ENCODE measurements at regions not wholly inside any gene's neighbourhood (a gene's known extent, or its start where the extent isn't known, plus 50 kb on each side); places are given as distances from the start of the nearest gene placed in this dataset.

DNA sequence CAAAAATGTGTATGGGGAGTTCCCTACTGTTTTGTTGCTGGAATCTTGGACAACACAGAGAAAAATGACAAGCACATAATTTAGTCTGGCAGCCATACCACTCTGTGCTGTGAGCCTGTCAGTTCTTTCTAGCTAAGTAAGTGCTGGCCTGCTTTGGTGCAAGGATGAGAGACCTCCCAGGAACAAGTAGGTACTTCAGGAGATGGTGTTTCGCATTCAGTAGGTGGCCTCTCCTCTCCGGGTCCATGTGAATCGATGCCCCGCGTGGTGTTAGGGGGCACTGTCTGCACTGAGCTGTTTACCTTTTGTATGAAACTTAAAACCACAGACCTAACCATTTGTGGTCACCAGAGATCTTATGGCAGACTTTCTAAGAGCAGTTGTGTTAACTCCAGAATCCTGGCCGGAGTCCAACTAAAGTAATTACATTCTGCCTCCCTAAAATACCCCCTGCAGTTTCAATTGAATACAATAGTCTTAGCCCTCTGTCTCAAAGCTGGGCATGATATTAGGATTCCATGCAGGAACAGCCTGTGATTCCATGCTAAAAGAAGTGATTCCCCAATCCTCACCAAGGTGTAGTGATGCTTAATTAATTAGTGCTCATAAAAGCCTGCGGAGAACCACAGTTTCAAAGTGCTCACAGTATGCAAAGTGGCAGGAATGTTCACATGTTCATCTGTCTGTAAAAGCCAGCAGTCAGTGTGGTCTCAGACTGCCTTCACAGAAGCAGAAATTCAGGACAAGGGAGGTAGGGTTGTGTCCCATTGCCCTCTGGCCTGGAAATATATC is 64.2 kb downstream of the LLPH start:
- H3K4me1 ChIP-seq = no peaks in the 10 kb centered on the region
- no peaks in the 10 kb centered on the region for H3K36me3 ChIP-seq (replicated peaks)
- DNase-seq (ENCODE audit: low spot score in 2 of 2) = peak in 1 of 2 experiments; percentile 15
- H3K27me3 ChIP-seq (ENCODE audit: low read depth) = peaks cover 12% of the 10 kb centered on the region; the same call in 1 of the 2 replicates
- H3K9me3 ChIP-seq = no peaks in the 10 kb centered on the region
- in situ Hi-C loops (cut with MboI; ENCODE audit: low sequenced_read_pairs) = no loop called here
- no peak overlapping the region for H3K4me3 ChIP-seq

DNA sequence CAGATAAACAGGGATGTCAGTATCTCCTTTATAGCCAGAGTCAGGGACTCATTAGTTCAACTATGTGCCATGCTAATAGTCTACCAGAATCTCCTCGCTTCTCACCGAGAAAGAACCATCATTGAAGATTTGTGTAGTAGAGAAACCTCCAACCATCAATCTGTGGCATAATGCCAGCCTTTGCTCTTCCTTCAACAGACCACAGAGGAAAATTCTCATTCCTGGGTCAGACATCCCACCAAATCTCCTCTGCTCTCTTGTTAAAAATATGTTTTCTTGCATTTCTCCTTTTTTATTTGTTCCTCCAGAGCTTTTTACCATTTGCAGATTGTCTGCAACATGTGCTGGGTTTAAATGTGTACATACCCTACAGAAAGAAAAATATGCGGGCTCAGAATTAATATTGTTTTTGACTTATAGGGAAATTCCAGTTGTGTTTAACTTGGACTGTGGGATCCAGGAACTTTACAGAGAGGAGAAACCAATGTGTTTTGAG is 64.9 kb downstream of the LLPH start:
- H3K4me1 ChIP-seq = no peaks in the 10 kb centered on the region
- no peaks in the 10 kb centered on the region for H3K36me3 ChIP-seq (replicated peaks)
- no peak overlapping the region for H3K4me3 ChIP-seq
- H3K27me3 ChIP-seq (ENCODE audit: low read depth) = peaks cover 12% of the 10 kb centered on the region; the same call in 1 of the 2 replicates
- in situ Hi-C loops (cut with MboI; ENCODE audit: low sequenced_read_pairs) = no loop called here
- no peaks in the 10 kb centered on the region for H3K9me3 ChIP-seq
- no peak for DNase-seq (ENCODE audit: low spot score in 2 of 2)

DNA sequence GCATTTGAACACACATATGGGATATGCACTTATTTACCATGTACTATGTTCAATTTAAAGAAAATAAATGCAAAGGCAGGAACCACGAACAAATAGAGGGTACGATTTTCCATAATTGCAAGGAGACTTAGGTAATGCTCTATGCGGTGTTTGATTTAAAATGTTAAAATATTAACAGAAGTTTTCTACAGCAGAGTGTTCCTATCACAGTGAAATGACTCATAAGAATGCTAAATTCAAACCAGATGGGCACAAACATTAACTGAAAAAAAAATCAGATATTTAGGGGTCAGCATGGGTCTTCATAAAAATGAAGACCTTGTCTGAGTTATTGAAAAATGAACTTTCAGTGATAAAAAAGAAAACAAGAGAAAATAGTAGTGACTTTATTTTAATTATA is 65.4 kb downstream of the LLPH start:
- Histone ChIP-seq H3K27me3 (ENCODE audit: low read depth) (peaks cover 12% of the 10 kb centered on the region; the same call in 1 of the 2 replicates), H3K4me1 (no peaks in the 10 kb centered on the region), H3K4me3 (no peak overlapping the region), H3K36me3 (replicated peaks) (no peaks in the 10 kb centered on the region), H3K9me3 (no peaks in the 10 kb centered on the region)
- DNase-seq (ENCODE audit: low spot score in 2 of 2) = no peak
- in situ Hi-C loops (cut with MboI; ENCODE audit: low sequenced_read_pairs) = no loop called here

GRCh38 chr12:66063916-66064315 is 66.6 kb downstream of the LLPH start:
- H3K27me3 ChIP-seq (ENCODE audit: low read depth) = peaks cover 12% of the 10 kb centered on the region; the same call in 1 of the 2 replicates
- DNase-seq (ENCODE audit: low spot score in 2 of 2) = no peak
- no peak overlapping the region for H3K4me3 ChIP-seq
- in situ Hi-C loops (cut with MboI; ENCODE audit: low sequenced_read_pairs) = no loop called here
- no peaks in the 10 kb centered on the region for H3K9me3 ChIP-seq
- H3K36me3 ChIP-seq (replicated peaks) = no peaks in the 10 kb centered on the region
- no peaks in the 10 kb centered on the region for H3K4me1 ChIP-seq

- Histone ChIP-seq H3K9me3 (no peaks in the 10 kb centered on the region), H3K4me3 (no peak overlapping the region), H3K36me3 (replicated peaks) (no peaks in the 10 kb centered on the region), H3K4me1 (no peaks in the 10 kb centered on the region), H3K27me3 (ENCODE audit: low read depth) (peaks cover 12% of the 10 kb centered on the region; the same call in 1 of the 2 replicates)
- in situ Hi-C loops (cut with MboI; ENCODE audit: low sequenced_read_pairs) = no loop called here
- no peak for DNase-seq (ENCODE audit: low spot score in 2 of 2)
Observed at GRCh38 chr12:66062290-66062625, 68.3 kb downstream of the LLPH start.

GRCh38 chr12:66061557-66062289 is 68.8 kb downstream of the LLPH start:
- no peaks in the 10 kb centered on the region for H3K36me3 ChIP-seq (replicated peaks)
- no peak for DNase-seq (ENCODE audit: low spot score in 2 of 2)
- H3K4me3 ChIP-seq = no peak overlapping the region
- no peaks in the 10 kb centered on the region for H3K4me1 ChIP-seq
- in situ Hi-C loops (cut with MboI; ENCODE audit: low sequenced_read_pairs) = no loop called here
- H3K9me3 ChIP-seq = no peaks in the 10 kb centered on the region
- H3K27me3 ChIP-seq (ENCODE audit: low read depth) = peaks cover 12% of the 10 kb centered on the region; the same call in 1 of the 2 replicates

DNA sequence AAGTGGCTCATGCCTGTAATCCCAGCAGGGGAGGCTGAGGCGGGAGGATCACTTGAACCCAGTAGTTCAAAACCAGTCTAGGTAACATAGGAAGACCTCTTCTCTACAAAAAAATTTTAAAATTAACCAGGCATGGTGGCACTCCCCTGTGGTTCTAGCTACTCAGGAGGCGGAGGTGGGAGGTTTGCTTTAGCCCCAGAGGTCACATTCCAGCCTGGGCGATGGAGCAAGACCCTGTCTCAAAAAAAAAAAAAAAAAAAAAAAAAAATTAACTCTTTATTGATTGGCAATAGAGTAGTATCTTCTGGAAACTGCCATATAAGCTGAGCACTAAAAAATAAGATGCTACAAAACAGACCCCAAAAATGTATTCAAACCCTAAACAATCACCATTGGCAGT is 69.5 kb downstream of the LLPH start:
- Histone ChIP-seq H3K36me3 (replicated peaks) (no peaks in the 10 kb centered on the region), H3K9me3 (no peaks in the 10 kb centered on the region), H3K4me3 (no peak overlapping the region), H3K4me1 (no peaks in the 10 kb centered on the region), H3K27me3 (ENCODE audit: low read depth) (peaks cover 12% of the 10 kb centered on the region; the same call in 1 of the 2 replicates)
- in situ Hi-C loops (cut with MboI; ENCODE audit: low sequenced_read_pairs) = no loop called here
- DNase-seq (ENCODE audit: low spot score in 2 of 2) = no peak

GRCh38 chr12:66060163-66060907 is 70.2 kb downstream of the LLPH start:
- no peak overlapping the region for H3K4me3 ChIP-seq
- H3K36me3 ChIP-seq (replicated peaks) = no peaks in the 10 kb centered on the region
- DNase-seq (ENCODE audit: low spot score in 2 of 2) = no peak
- H3K27me3 ChIP-seq (ENCODE audit: low read depth) = peaks cover 10% of the 10 kb centered on the region; the same call in 1 of the 2 replicates
- no peaks in the 10 kb centered on the region for H3K9me3 ChIP-seq
- in situ Hi-C loops (cut with MboI; ENCODE audit: low sequenced_read_pairs) = no loop called here
- H3K4me1 ChIP-seq = no peaks in the 10 kb centered on the region

- no peak for DNase-seq (ENCODE audit: low spot score in 2 of 2)
- in situ Hi-C loops (cut with MboI; ENCODE audit: low sequenced_read_pairs) = no loop called here
- H3K4me1 ChIP-seq = no peaks in the 10 kb centered on the region
Observed at GRCh38 chr12:66059666-66060065, 70.9 kb downstream of the LLPH start.

DNA sequence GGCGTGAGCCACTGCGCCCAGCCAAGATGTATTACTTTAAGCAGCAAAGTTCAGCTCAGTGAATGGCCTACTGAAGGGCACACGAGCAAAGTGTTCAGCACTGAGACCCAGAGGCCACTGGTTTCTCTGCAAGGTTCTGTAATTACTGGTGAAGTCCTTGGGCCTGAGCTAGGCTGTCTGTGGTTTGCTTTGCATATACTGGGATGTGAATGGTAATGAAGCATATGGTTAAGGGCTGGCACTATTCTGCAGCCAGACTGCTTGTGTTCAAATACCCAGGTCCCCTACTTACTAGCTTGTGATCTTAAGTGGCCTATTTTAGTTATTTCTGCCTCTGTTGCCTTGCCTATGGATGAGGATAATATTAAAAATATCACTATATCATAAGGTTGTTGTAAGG is 72.0 kb downstream of the LLPH start:
- DNase-seq (ENCODE audit: low spot score in 2 of 2) = no peak
- in situ Hi-C loops (cut with MboI; ENCODE audit: low sequenced_read_pairs) = no loop called here
- H3K27me3 ChIP-seq (ENCODE audit: low read depth) = peaks cover 2% of the 10 kb centered on the region; the same call in 1 of the 2 replicates
- H3K4me3 ChIP-seq = no peak overlapping the region
- no peaks in the 10 kb centered on the region for H3K4me1 ChIP-seq
- no peaks in the 10 kb centered on the region for H3K36me3 ChIP-seq (replicated peaks)
- no peaks in the 10 kb centered on the region for H3K9me3 ChIP-seq

More at GRCh38 chr12:66059666-66060065, 70.9 kb downstream of the LLPH start:
- Histone ChIP-seq H3K4me3 (no peak overlapping the region), H3K36me3 (replicated peaks) (no peaks in the 10 kb centered on the region), H3K9me3 (no peaks in the 10 kb centered on the region), H3K27me3 (ENCODE audit: low read depth) (peaks cover 6% of the 10 kb centered on the region; the same call in 1 of the 2 replicates)

- H3K4me3 ChIP-seq = no peak overlapping the region
- in situ Hi-C loops (cut with MboI; ENCODE audit: low sequenced_read_pairs) = no loop called here
- H3K9me3 ChIP-seq = no peaks in the 10 kb centered on the region
- H3K27me3 ChIP-seq (ENCODE audit: low read depth) = peaks cover 23% of the 10 kb centered on the region
- H3K4me1 ChIP-seq = no peaks in the 10 kb centered on the region
- H3K36me3 ChIP-seq (replicated peaks) = no peaks in the 10 kb centered on the region
- DNase-seq (ENCODE audit: low spot score in 2 of 2) = no peak
Observed at GRCh38 chr12:66055837-66056319, 74.7 kb downstream of the LLPH start.

DNA sequence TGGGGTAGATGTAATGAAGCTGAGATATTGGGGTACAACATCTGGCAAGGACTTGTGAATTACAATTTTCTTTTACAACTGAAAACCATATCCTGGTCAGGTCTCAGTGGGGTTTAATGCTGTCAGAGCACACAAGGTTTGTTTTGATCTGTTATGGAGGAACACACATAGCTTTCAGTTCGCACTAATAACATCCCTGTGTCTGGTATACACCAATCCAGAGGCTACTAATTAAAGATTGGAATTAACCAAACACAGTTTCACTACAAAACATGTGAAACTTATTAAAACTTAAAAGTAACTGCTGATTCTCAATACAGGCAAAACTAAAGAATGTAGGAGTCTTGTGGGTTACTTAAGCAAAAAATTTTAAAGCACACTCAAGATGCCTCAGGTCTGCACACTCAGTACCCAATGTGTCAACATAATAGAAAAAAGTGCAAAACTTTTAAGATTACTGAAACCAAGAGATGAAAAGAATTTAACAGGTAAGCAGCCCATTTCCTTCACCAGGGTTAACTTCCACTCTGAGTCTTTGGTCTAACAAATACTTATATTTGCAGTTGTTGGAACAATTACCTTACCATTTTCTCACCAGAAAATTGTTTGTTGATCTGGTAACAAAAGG is 77.4 kb downstream of the LLPH start:
- peaks cover 33% of the 10 kb centered on the region for H3K27me3 ChIP-seq (ENCODE audit: low read depth)
- peaks cover 5% of the 10 kb centered on the region for H3K4me1 ChIP-seq
- no peak for DNase-seq (ENCODE audit: low spot score in 2 of 2)
- no peaks in the 10 kb centered on the region for H3K36me3 ChIP-seq (replicated peaks)
- in situ Hi-C loops (cut with MboI; ENCODE audit: low sequenced_read_pairs) = no loop called here
- no peaks in the 10 kb centered on the region for H3K9me3 ChIP-seq
- H3K4me3 ChIP-seq = no peak overlapping the region

DNA sequence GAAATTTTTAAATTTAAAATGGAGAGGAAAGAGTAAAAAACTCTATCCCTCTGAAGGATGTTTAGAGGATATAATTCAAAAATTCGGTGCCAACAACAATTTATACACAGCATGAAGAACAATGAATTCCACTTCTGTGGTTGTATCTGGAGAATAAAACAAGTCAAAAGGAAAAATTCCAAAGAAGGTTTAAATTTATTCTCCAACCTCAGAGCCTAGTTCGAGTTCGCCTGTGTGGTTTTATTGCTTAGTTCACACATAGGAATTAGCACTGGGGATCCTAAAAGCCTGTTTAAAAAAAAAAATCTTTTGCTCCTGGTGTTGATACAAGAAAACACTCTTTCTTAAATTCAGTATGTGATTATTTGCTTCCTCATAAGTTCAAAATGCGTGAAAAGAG is 79.2 kb downstream of the LLPH start:
- in situ Hi-C loops (cut with MboI; ENCODE audit: low sequenced_read_pairs) = no loop called here
- no peak overlapping the region for H3K4me3 ChIP-seq
- DNase-seq (ENCODE audit: low spot score in 2 of 2) = no peak
- no peaks in the 10 kb centered on the region for H3K36me3 ChIP-seq (replicated peaks)
- H3K9me3 ChIP-seq = no peaks in the 10 kb centered on the region
- H3K4me1 ChIP-seq = peaks cover 5% of the 10 kb centered on the region
- peaks cover 35% of the 10 kb centered on the region for H3K27me3 ChIP-seq (ENCODE audit: low read depth)

All from HAP-1 (cell line).